ENCODE measurements at regions not wholly inside any gene's neighbourhood (a gene's known extent, or its start where the extent isn't known, plus 50 kb on each side); places are given as distances from the start of the nearest gene placed in this dataset.

DNA sequence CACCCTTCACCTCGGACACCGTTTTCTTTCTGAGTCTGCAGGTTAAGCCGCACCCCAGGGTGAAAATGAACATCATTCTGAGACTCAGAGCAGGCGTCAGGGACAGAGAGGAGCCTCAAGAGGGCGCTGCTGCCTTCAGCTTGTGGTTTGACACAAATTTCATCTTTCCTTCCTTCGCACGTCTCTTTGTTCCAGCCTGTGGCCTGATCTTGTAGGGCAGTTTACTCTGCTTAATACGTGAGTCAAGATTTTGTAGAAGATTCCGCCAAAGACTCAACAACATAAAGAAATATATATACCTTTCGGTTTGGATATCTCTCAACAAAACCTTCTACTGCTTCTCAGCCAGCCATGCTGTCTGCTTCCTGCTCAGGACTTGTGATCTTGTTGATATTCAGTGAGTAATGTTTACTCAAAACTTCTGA is 329.3 kb upstream of the OR4E1 start:
- TF ChIP-seq, protein P1, sequence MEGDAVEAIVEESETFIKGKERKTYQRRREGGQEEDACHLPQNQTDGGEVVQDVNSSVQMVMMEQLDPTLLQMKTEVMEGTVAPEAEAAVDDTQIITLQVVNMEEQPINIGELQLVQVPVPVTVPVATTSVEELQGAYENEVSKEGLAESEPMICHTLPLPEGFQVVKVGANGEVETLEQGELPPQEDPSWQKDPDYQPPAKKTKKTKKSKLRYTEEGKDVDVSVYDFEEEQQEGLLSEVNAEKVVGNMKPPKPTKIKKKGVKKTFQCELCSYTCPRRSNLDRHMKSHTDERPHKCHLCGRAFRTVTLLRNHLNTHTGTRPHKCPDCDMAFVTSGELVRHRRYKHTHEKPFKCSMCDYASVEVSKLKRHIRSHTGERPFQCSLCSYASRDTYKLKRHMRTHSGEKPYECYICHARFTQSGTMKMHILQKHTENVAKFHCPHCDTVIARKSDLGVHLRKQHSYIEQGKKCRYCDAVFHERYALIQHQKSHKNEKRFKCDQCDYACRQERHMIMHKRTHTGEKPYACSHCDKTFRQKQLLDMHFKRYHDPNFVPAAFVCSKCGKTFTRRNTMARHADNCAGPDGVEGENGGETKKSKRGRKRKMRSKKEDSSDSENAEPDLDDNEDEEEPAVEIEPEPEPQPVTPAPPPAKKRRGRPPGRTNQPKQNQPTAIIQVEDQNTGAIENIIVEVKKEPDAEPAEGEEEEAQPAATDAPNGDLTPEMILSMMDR (conservative IDR thresholded peaks at IDR 0.05; ENCODE audit: low read length), result peak; percentile 95
- TF ChIP-seq EZH2phosphoT487 (IDR thresholded peaks at IDR 0.05; ENCODE audit: borderline replicate concordance), result no peak

All from Loucy (cell line).